ENCODE measurements at regions not wholly inside any gene's neighbourhood (a gene's known extent, or its start where the extent isn't known, plus 50 kb on each side); places are given as distances from the start of the nearest gene placed in this dataset.

DNA sequence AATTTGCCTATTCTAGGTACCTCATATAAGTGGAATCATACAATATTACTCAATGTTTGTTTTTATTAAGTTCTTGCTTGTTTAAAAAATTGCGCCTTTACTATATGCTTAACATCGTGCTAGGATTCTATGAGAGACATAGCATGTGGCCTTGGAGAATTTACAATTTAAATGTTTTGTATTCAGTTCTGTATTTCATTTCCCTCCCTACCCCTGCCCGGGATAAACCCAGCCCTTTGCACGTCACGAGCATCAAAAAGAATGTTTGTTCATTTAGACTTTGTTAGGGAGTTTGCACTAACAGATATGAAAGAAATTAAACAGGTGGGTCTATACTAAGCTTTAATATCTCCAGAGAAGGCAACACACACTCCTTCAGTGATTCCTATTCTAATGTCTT is 75.7 kb downstream of the C18orf54 start:
- H3K36me3 ChIP-seq: no peaks in the 10 kb centered on the region
- TF ChIP-seq EP300 (IDR thresholded peaks at IDR 0.05) (no peak), POLR2AphosphoS5 (IDR thresholded peaks at IDR 0.05) (no peak), POLR2A (IDR thresholded peaks at IDR 0.05; ENCODE audit: low read depth) (no peak)
- TF ChIP-seq, protein P1, sequence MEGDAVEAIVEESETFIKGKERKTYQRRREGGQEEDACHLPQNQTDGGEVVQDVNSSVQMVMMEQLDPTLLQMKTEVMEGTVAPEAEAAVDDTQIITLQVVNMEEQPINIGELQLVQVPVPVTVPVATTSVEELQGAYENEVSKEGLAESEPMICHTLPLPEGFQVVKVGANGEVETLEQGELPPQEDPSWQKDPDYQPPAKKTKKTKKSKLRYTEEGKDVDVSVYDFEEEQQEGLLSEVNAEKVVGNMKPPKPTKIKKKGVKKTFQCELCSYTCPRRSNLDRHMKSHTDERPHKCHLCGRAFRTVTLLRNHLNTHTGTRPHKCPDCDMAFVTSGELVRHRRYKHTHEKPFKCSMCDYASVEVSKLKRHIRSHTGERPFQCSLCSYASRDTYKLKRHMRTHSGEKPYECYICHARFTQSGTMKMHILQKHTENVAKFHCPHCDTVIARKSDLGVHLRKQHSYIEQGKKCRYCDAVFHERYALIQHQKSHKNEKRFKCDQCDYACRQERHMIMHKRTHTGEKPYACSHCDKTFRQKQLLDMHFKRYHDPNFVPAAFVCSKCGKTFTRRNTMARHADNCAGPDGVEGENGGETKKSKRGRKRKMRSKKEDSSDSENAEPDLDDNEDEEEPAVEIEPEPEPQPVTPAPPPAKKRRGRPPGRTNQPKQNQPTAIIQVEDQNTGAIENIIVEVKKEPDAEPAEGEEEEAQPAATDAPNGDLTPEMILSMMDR (IDR thresholded peaks at IDR 0.05): no peak
- no peak for DNase-seq (ENCODE audit: extremely low spot score)
- H3K9me3 ChIP-seq: no peaks in the 10 kb centered on the region
- H3K27ac ChIP-seq (replicated peaks in 1 of 4): no peak overlapping the region
- H3K4me3 ChIP-seq: no peak overlapping the region
- 40% methylated on average over 5 of the region's 5 CpGs for WGBS
- intact Hi-C loops (cut with DNase I): no loop called here
- no peaks in the 10 kb centered on the region for H3K27me3 ChIP-seq
- no peaks in the 10 kb centered on the region for H3K4me1 ChIP-seq

DNA sequence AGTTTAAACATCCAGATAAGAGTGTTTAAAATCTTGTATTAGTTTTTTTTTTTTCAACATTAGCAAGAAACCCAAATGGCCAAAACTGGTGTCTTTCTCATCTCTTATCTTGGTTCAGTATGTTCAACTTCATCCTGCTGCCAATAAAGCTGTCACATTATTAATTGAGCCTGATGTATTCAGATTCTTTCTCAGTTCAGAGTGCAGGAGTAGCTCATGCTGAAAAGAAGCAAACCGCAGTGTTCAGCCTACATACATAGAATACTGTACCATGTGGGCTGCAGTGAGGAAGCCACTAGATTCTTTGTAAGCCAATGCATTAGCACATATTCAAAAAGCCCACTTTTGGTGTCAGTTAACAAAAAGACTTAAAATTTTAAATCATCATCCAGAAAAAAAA is 76.2 kb downstream of the C18orf54 start:
- Histone ChIP-seq H3K4me3 (no peak overlapping the region), H3K36me3 (no peaks in the 10 kb centered on the region), H3K4me1 (no peaks in the 10 kb centered on the region), H3K9me3 (no peaks in the 10 kb centered on the region), H3K27ac (replicated peaks in 1 of 4) (no peak overlapping the region), H3K27me3 (no peaks in the 10 kb centered on the region)
- WGBS: 70% methylated on average over 1 of the region's 1 CpG
- intact Hi-C loops (cut with DNase I): no loop called here
- no peak for DNase-seq (ENCODE audit: extremely low spot score)
- TF ChIP-seq POLR2A (IDR thresholded peaks at IDR 0.05; ENCODE audit: low read depth): no peak
- TF ChIP-seq POLR2AphosphoS5 (IDR thresholded peaks at IDR 0.05): no peak
- no peak for TF ChIP-seq EP300 (IDR thresholded peaks at IDR 0.05)
- TF ChIP-seq, protein P1 (IDR thresholded peaks at IDR 0.05): no peak

DNA sequence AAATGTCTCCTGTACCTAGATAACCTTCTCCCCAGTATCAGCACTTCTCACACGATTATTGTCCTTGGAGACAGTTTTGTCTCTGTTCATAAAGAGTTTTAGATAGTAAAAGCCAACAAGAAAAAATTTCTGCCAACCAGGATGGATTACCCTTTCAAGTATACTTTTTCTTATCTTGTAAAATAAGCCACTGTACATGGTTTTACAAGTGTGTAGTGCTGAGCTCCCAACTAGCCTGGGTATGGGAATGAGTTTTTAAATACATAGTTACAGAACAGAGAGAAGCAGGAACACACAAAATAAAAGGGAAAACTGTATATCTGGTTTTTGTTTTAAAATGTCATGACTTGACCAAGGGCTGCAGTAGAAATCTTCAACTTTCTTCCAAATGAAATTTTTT is 76.7 kb downstream of the C18orf54 start:
- H3K9me3 ChIP-seq: no peaks in the 10 kb centered on the region
- intact Hi-C loops (cut with DNase I): no loop called here
- no peak overlapping the region for H3K4me3 ChIP-seq
- WGBS: 68% methylated on average over 1 of the region's 1 CpG
- H3K27me3 ChIP-seq: no peaks in the 10 kb centered on the region
- no peak for DNase-seq (ENCODE audit: extremely low spot score)
- no peak overlapping the region for H3K27ac ChIP-seq (replicated peaks in 1 of 4)
- no peaks in the 10 kb centered on the region for H3K4me1 ChIP-seq
- H3K36me3 ChIP-seq: no peaks in the 10 kb centered on the region
- TF ChIP-seq POLR2AphosphoS5 (IDR thresholded peaks at IDR 0.05) (no peak), POLR2A (IDR thresholded peaks at IDR 0.05; ENCODE audit: low read depth) (no peak), EP300 (IDR thresholded peaks at IDR 0.05) (no peak)
- TF ChIP-seq, protein P1 (IDR thresholded peaks at IDR 0.05): no peak

DNA sequence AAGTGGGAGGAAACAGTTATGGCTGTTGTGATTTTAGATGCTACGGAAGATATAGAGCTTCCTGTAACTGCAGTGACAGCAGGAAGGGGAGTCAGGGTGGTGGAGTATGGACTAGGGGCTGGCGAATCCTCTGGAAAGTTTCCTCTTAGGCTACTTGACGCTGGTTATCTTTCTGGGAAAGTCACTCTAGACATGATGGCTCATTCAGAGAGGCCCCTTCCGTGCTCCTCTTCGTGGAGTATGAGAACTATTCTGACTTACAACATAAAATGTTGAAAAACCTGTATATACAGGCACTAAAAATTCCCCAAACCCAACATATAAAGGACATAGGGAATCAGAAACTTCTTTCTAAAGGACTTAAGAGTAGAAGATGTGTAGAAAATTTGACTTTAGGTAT is 78.8 kb downstream of the C18orf54 start:
- no peak overlapping the region for H3K27ac ChIP-seq (replicated peaks in 1 of 4)
- WGBS: 73% methylated on average over 5 of the region's 5 CpGs
- H3K4me1 ChIP-seq: no peaks in the 10 kb centered on the region
- no peak for TF ChIP-seq EP300 (IDR thresholded peaks at IDR 0.05)
- TF ChIP-seq, protein P1 (IDR thresholded peaks at IDR 0.05): no peak
- TF ChIP-seq POLR2A (IDR thresholded peaks at IDR 0.05; ENCODE audit: low read depth): no peak
- no peak for TF ChIP-seq POLR2AphosphoS5 (IDR thresholded peaks at IDR 0.05)
- H3K4me3 ChIP-seq: no peak overlapping the region
- peaks cover 0 to 6% (median 0%) of the 10 kb centered on the region in 4 donors for H3K27me3 ChIP-seq
- DNase-seq (ENCODE audit: extremely low spot score): no peak
- intact Hi-C loops (cut with DNase I): no loop called here
- H3K36me3 ChIP-seq: no peaks in the 10 kb centered on the region
- H3K9me3 ChIP-seq: no peaks in the 10 kb centered on the region

DNA sequence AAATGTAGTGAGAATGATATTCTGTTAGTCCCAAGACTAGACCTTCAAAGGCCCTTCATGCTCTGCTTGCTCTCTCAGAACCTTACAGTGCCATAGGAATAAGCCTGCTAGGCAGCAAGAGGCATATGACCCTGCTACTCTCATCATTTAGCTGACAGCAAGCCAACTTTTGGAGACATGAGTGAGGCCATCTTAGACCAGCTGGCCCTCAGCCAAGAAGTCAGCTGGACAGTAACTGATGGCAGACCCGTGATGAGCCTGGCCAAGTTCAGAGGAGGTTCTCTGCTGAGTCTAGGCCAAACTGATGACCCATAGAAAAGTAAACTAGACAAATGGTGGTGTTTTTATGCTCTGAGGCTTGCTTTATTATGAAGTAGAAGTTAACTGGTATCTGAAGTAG is 82.6 kb downstream of the C18orf54 start:
- Histone ChIP-seq H3K4me1 (no peaks in the 10 kb centered on the region), H3K4me3 (no peak overlapping the region), H3K27me3 (peaks cover 0 to 14% (median 0%) of the 10 kb centered on the region in 4 donors), H3K9me3 (no peaks in the 10 kb centered on the region), H3K36me3 (no peaks in the 10 kb centered on the region), H3K27ac (replicated peaks in 1 of 4) (no peak overlapping the region)
- 30% methylated on average over 1 of the region's 1 CpG for WGBS
- TF ChIP-seq POLR2A (IDR thresholded peaks at IDR 0.05; ENCODE audit: low read depth) (no peak), EP300 (IDR thresholded peaks at IDR 0.05) (no peak), POLR2AphosphoS5 (IDR thresholded peaks at IDR 0.05) (no peak)
- TF ChIP-seq, protein P1 (IDR thresholded peaks at IDR 0.05): no peak
- intact Hi-C loops (cut with DNase I): no loop called here
- DNase-seq (ENCODE audit: extremely low spot score): no peak

All from esophagus muscularis mucosa (tissue), 4 donors.